NCI-H524 treated with DMSO at 0.1 percent for 48 hours (cell line): ENCODE measurements at regions not wholly inside any gene's neighbourhood (a gene's known extent, or its start where the extent isn't known, plus 50 kb on each side); places are given as distances from the start of the nearest gene placed in this dataset.

Source experiments
- DNase-seq: peaks from one replicate; lab custom pipeline; 2025; lab: John Stamatoyannopoulos, UW

DNA sequence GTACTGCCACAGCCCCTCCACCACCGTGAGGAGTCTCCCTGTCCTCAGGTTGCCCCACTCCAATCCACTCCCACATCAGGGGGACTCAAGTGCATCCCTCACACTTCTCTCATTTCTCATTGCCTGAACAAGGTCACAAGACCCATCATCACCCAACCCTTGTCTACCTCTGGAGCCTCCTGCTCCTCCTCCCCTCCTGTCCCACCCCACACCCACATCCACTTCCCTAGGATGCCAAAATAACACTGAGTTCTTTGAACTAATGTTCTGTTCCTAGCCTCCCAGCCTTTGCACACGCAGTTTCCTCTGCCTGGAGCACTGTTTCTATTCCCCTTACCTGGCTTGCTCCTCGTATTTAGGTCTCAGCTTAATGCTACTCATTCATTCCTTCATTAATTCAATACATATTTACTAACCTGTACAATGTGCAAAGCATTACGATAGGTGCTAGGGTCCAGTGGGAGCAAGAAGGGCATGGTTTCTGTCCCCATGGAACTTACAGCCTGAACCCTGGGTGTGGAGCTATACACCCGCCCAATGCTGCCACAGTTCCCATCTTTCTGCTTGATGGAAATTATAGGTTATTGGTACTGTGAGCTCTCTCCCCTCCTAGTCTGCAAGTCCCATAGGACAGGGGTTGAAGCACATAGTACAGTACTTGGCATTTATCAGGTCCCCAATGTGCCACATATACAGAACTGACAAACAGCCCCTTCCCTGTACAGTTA lies 96.1 kb upstream of the GRIK3 start:
- no peak for DNase-seq

DNA sequence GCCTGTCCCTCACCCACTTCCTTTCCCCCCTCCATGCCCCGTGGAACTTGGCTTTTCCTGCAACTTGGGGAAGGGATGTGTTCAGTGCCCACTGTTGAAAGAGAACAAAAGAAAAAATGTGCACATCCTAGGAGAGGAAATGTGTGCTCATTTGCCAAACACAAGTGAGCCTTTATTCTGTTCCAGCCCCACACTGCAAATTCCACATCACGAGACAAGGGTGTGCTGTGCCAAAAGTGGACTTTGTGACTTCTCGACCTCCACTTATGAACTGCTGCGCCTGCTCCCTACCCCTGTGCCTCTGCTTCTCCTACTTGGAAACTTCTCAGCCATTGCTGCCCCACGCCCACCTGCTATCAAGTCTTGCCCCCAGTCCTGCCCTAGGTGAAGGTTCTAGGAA lies 97.0 kb upstream of the GRIK3 start:
- DNase-seq: no peak

DNA sequence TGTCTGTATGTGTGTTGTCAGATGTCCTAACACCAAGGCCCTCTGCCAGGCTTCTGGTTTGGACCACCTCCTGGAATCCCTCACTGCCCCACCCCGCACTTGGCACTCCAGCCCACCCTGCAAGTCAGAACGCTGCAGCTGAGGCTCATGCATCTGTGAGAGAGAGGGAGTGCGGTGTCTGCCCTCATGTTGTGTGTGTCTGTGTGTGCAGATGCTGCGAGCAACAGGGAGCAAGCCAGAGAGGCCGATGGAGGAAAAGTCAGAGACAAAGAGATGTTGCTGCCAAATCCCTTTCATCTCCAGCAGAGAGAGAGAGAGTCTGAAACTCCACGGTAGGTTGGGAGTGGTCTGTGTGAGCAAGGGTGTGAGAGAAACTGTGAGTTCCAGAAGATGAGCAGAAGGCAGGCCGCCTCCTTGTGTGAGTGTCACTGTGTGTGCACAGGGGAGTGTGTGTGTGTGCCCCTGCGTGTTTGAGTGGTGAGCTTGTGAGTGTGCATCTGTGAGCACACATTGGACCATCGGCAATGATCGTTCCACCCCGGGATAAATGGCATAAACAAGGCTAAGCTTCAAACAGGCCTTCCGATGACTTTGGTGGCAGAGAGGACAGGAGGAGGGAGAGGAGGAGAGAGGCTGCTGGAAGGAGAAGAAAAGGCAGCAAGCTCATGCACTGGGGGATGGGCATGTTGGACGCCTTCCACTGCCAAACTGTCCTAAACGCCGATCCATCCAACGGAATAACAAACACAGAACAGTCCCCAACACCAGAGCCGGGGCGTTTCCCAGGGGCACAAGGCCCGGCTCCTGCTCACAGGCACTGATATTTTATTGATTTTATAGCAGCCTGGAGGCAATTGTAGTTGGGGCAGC lies 99.2 kb upstream of the GRIK3 start:
- no peak for DNase-seq

DNA sequence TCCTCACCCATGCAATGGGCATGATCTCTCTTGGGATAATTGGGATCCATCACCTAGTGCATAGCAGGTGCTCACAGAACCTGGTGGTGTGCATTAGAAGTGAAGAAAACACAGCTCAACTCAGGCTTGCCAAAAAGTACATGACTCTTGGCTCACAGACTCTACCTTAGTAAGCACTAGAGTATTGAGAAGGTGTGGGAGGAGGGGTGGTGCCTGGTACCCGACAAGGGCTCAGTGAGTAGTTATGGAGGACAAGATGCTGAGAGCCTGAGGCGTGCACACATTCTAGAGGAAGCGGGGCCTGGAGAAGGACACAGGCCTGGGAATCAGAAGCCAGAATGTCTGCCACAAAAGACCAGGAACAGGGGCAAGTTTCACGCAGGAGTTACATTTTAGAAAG lies 100.3 kb upstream of the GRIK3 start:
- DNase-seq: no peak

DNA sequence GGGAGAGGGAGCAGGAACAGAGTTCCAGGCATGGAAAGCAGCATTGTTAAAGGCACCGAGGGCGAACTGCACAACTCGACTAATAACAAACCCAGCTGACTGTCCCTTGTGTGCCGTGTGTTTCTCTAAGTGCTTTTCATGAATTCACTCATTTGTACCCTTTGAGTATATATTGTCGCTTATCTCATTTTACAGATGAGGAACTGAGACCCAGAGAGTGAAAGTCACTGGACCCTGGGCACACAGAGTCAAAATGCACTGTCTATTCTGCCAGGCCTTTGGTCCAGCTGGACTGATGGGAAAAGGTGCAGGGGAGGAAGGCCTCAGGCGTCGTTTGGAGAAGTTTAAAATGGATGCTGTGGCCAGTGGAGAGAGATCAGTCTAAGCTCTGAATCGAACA lies 100.7 kb upstream of the GRIK3 start:
- DNase-seq: no peak

DNA sequence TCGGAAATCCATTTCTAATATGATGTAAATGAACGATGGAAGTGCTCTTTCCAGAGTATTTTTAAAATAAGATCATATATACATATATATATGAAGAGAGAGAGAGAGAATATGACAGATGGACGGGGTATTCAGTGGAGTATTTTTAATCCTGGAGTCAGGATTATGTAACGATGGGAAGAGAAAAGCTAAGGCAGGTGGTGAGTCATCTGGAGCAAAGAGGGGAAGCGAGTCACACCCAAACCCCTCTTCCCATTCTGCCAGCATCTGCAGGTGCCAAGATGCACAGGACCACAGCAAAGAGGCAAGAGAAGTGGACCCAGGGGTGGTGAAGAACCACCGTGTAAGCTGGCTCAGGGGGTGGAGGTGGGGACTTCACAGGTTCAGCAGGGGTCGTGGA lies 102.7 kb upstream of the GRIK3 start:
- DNase-seq: peak; percentile 69

DNA sequence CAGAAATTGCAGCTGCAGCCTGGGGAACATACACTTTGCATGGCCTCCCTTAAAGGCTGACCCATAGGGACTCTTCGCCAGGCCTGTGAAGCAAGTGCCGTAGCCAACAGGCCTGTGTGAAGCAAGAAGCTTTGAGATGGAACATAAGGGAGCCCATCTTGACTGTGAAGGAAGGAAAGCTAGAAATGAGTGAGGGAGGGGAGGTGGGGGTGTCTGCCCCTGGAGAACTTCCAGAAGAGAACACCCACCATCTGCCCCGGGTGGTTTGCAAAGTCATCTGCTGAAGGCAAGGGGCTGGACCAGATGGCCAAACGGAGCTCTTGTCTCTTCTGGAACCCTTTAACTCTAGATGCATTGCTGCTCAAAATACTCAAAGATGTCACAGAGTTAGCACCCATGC lies 103.3 kb upstream of the GRIK3 start:
- DNase-seq: peak; percentile 34

DNA sequence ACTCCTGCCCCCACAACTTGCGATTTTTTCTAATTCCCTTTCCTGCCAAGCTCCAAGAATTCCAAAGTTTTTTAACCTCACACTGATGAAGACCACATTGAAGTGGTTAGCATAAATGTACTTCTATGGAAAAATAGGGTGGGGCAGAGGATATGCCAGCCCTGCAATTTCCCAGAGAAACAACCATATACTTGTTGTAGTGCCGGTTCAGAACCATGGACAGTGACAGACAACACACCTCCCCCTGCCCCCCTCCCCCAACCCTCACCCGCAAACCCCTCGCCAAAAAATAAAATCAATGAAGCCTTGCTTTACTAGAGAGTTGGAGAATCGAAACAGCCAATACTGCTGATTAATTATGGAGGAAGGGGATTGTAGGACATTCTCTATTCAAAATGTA lies 109.5 kb upstream of the GRIK3 start:
- DNase-seq: no peak

DNA sequence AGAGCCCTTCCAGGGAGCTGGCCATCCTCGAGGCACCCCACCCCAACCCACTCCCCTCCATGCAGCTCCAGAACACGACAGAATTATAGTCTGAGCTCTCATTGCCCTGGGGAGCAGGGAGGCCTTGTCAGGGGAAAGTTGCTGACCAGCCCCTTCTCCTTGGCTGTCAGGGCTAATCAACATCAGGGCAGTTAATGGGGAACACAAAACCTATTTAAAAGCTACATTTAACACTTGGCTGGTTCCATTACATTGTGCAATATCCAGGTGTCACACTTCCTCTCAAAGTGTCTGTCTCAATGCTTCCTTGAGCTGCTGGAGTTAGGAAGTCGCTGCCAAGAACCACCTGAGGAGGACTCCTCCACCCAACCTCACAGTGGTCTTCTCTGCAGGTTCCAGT lies 111.8 kb upstream of the GRIK3 start:
- DNase-seq: no peak

DNA sequence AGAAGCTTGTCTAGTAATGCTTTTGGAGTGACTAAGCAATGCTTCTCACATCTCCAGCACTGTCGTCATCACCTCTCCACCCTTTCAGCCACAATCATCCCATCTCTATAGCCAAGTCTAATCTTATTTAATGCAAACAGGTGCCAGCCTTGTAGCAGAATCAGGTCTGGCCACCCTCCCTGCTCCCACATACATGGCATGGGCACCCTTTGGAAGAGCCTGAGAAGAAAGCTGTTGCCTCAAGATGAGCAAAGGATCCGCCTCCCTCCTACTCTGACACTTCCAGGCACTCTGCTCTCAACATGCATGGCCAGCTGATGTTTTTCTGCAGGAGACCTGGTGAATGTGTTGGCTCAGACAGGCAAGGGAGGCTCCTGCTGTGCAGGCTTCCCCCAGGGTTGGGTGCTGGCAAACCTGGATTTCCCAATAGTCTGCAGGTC lies 113.1 kb upstream of the GRIK3 start:
- DNase-seq: no peak

DNA sequence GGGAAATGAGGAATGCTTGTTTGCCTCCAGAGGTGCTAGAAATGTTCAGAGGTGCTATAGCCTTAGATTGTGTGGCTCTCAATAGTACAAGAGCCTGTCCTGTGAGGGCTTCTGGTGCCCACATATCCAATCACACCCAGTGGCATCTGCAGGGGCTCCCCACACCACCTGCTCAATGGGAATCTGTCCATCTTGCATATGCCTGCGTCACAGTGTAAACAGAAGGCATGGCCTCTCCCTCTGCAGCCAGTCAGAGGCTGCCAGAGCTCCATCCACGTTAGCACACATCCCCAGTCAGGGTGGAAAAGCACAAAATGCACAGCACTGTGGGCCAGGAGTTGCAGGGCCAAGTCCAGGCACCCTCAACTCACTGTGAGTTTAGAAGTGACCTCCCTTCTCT lies 113.6 kb upstream of the GRIK3 start:
- DNase-seq: no peak

DNA sequence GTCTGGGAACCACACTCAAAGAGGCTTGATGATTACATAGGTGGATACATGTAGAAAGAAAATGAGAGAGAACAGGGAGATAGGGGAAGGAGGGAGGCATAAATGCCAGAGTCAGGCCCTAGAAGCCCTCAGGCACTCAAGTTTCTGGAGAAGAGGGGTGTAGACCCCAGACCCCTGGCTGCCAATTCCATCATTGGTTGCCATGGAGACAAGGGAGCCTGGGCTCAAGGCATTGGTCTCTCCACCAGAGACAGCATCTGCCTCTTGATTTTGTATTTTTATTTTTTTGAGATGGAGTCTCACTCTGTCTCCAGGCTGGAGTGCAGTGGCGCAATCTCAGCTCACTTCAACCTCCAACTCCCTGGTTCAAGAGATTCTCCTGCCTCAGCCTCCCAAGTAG lies 114.3 kb upstream of the GRIK3 start:
- no peak for DNase-seq

DNA sequence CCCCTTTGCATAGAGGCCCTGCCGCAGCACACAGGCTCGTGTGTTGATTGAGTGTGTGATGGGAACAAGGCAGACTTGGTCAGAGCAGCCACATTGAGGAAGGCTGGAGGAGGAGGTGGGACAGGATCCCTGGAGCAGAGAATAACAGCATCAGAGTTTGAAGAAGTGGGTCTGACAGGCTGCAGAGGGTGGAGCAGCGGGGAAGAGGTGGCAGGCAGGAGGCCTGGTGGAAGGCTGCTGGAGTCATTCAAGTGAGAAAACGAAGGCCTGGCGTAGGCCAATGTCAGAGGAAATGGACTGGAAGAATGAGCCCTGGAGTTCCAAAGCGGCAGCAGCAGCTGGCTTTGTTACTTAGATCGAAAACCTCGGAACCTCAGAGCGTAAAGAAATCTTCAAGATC lies 115.0 kb upstream of the GRIK3 start:
- DNase-seq: no peak

DNA sequence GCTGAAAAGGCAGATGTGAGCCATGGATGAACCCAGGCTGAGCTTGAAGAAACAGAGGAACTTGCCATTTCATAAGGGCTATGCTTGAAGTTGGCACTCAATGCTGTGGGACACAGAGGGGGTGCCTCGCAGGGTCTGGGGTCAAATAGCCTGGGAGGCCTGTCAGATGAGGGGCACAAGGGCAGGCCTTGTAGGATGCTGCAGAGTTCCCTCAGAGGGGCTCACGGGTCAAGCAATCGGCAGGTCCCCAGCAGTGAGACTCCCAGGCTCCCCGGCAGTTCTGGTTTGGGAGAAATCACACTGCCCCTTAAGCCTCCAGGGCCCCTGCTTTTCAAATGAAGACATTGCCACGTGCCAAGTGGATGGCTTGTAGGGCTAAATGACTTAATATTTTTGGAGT lies 116.7 kb upstream of the GRIK3 start:
- no peak for DNase-seq

DNA sequence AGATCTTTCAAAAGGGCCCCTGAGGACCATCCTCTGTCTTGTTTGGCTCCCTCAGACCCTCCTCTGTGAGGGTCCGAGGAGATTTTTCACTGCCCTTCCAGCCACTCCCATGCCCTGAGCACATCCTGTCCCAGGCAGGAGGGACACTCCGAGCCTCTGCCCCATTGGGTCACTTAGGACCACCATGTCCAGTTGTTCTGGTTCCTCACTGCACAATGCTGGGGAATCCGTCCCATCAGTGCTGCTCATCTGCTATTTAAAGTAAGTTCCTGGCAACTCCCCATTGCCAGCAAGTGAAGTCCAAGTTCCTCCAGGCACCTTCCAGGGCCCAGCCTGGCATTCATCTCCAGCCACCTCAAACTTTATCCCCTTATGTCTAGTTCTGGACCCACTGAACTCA lies 117.5 kb upstream of the GRIK3 start:
- no peak for DNase-seq

DNA sequence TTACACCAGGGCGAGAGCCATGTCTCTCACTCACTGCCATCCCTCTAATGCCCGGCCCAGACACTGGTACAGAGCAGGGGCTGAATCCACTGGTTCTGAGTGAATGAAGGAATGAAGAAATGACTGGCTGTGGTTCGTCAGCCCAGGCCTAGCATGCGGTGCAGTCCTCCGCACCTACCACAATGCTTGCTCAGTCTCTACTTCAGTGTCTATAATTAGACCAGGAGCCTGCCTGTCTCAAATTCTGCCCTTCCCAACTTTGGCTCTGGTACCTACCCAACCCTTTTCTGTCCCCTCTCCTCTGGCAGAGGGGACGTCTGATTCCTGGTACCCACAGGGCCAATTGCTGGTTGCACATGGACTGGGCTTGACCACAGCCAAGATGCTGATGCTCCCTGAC lies 118.2 kb upstream of the GRIK3 start:
- no peak for DNase-seq

DNA sequence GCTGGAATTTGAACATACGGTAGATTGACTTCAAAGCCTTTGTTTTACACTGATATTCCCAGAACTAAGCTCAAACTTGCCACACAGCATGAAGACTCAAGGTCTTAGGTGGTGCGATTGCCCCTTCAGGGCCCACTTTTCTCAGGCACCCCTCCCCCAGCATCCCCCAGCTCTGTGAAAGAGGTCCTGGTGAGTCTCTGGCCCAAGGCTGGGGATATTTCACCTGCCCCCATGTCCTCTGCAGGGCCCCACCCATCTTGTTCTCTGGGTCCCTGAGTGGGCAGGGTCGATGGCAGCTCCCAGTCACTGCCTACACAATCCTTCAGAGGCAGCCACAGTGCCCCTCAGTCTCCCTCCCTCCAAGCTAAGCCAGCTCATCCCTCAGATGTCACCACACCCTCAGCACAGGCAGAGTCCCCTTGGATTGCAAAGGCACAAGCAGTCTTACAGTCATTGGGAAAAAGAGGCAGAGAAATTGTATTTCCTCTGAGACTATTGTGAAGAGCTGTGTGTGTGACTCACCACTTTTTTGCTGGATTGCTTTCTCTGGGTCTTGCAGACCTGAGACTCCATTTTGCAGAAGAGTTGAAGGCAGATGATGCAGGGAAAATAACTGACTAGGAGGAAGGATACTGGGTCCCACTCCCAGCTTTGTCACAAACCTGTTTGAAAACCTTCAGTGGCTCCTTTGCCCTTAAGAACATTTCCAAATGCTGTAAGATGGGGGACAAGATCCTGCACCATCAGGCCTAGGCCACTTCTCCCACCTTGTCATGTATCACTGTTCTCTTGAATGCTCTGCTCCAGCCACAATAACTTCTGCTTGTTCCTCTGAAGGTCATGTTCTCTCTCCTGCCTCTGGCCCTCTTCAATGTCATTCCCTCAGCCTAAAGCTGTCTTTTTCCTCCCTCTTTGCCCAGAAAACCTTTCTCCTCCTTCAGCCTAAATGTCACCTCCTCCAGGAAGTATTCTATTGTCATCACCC lies 119.1 kb upstream of the GRIK3 start:
- no peak for DNase-seq

DNA sequence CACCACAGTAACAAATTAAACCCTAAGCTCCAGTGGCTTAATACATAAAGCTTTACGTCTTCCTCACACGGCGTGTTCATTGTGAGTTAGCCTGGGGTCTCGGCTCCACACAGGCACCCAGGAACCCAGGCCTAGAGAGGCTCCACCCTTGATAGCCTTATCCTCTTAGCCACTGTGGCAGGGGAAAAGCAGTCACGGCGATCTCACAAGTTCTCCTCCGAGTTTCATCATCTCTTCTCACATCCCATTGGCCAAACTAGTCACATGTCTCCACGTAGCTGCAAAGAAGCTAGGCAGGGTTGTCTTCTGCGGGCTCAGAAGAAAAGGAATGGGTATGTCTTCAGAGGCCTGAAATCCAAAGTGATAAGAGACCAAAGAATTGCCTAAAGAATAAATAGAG lies 122.3 kb upstream of the GRIK3 start:
- no peak for DNase-seq

DNA sequence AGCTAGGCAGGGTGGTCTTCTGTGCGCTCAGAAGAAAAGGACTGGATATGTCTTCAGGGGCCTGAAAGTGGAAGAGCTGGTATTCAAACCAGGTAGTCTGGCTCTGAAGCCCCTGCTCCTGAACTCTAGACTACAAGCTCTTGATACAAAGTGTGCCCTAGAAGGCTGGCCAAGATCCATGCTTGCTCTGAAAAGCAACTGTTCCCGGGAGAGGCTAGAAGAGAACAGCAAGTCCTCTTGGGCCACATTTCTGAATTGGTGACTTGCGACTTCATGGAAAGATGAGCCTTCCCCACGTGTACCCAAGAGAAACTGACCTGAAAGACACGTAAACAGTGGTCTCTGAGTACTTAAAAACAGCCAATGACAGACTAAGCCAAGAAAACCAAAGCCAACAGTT lies 123.3 kb upstream of the GRIK3 start:
- no peak for DNase-seq

DNA sequence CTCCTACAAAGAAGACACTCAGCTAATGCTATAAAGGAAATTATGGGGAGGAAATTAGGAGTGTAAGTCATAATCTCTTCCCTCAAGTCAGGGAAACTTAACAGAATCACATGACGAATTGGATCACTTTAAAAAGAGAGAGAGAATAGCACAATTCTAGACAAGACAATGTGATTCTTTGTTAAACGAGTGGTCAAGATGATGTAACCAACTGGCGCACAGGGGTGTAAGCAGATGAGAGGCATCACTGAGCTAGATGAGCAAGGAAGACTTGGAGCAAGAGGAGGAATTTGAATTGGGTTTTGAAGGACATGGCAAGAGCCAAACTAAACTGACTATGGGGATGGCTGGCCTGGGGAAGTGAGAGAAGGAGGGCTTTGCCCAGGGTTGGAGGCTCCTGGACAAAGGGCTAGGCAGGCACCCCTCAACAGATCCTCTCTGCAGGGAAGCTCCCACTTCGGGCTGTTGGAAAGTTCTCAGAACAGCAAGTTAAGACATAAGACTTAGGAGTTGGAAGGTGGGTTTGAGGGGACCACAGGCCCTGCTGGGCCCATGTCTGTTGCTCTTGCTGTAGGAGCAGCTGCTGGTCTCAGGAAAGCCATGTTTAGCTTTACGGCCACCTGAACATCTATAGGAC lies 123.9 kb upstream of the GRIK3 start:
- no peak for DNase-seq

DNA sequence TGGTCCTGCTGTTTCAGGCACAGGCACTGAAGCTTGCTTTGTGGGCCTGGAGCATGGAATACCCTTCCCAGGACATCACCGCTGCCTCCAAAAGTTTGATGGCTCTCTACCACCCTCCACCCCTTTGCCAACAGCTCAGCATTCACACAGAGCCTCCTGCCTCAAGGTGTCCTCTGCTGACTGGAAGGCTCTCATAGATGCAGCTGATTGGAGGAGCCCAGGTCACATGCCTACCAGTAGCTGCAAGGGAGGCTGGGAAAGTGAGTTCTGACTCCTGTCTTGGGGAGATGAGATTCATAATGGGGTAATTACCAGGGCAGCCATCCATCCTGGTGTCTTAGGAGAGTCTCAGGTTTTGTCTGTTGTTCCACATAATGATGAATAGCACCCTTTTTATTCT lies 124.8 kb upstream of the GRIK3 start:
- no peak for DNase-seq

DNA sequence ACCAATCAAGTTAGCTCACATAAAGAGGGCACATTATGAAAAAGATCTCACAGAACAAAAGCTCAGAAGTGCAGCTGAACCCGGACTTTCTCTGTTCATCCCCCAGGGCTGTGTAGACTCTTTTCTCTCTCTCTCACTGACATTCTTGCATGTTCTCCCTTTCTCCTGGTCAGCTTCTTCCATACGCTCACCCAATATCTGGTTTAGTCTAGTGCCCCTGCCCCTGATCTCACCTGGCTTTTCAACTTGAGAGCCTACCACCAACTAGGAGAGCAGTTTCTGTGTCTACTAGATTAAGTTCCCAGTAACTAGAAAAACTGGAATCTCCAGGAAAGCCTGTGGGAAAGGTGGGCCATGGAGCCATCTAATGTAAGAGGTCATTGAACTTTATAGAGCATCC lies 126.9 kb upstream of the GRIK3 start:
- DNase-seq: no peak
